K562 (cell line): ENCODE measurements at regions not wholly inside any gene's neighbourhood (a gene's known extent, or its start where the extent isn't known, plus 50 kb on each side); places are given as distances from the start of the nearest gene placed in this dataset.

Source experiments
- ARHGAP35 ChIP-seq: fragments of 450-650 bp; IDR thresholded peaks from 2 replicates; pipeline ENCODE4 v1.6.1; 2018; ENCODE audit not compliant: partially characterized antibody
- EP300 ChIP-seq: IDR thresholded peaks from 2 replicates; pipeline ENCODE4 v1.6.1; 2012; ENCODE audit warnings: low read length, improper control_type of control experiment
- KDM1A ChIP-seq, 2 experiments: fragments of 450-650 bp; IDR thresholded peaks; 2 replicates each; pipeline ENCODE4 v1.6.1; 2016; ENCODE audit warnings: mild to moderate bottlenecking in 2 of 2
- KLF16 ChIP-seq: IDR thresholded peaks from 2 replicates; pipeline ENCODE4 v1.6.1; 2016; ENCODE audit warnings: antibody characterized with exemption
- PCBP2 ChIP-seq: fragments of 200-400 bp; formaldehyde crosslinking; IDR thresholded peaks from 2 replicates; pipeline ENCODE4 v1.6.1; 2018; ENCODE audit warnings: low read length, low read depth, mild to moderate bottlenecking, moderate library complexity; ENCODE audit not compliant: poor library complexity, severe bottlenecking
- YY1 ChIP-seq, 3 experiments: IDR thresholded peaks; 2 replicates each; pipeline ENCODE4 v1.6.1; 2011; ENCODE audit warnings: low read length in 2 of 3, mild to moderate bottlenecking in 2 of 3, moderate library complexity in 2 of 3, borderline replicate concordance in 1 of 3, control low read depth in 1 of 3, low read depth in 1 of 3; ENCODE audit not compliant: insufficient read depth in 3 of 3, insufficient replicate concordance in 2 of 3, control insufficient read depth in 1 of 3, insufficient read length in 1 of 3; ENCODE audit errors: extremely low read depth in 1 of 3
- ZNF212 ChIP-seq: fragments of 450-650 bp; formaldehyde crosslinking; IDR thresholded peaks from 2 replicates; pipeline ENCODE4 v1.4.0; 2020; ENCODE audit warnings: mild to moderate bottlenecking
- ZNF395 ChIP-seq: fragments of 200-800 bp; sonication (Bioruptor generic); IDR thresholded peaks from 2 replicates; pipeline ENCODE4 v1.6.1; 2017; ENCODE audit warnings: missing genetic modification characterization, missing compliant biosample characterization

GRCh38 chr5:61683148-61683547, 351.1 kb downstream of the ZSWIM6 start:
- TF ChIP-seq YY1 (IDR thresholded peaks at IDR 0.05; ENCODE audit: borderline replicate concordance in 1 of 3, control insufficient read depth in 1 of 3, extremely low read depth in 1 of 3, insufficient read depth in 3 of 3, insufficient read length in 1 of 3, insufficient replicate concordance in 2 of 3, low read depth in 1 of 3, low read length in 2 of 3) (no peak), EP300 (no peak), KLF16 (no peak), KDM1A (IDR thresholded peaks at IDR 0.05) (no peak), ARHGAP35 (no peak), ZNF212 (CRISPR knock-in tag) (no peak), ZNF395 (CRISPR knock-in tag) (no peak), PCBP2 (no peak)
